ENCODE measurements at regions not wholly inside any gene's neighbourhood (a gene's known extent, or its start where the extent isn't known, plus 50 kb on each side); places are given as distances from the start of the nearest gene placed in this dataset.

GRCh38 chr6:18676548-18676947, 289.4 kb downstream of the RNF144B start:
- ATAC-seq: no peak
- Mint-ChIP-seq H3K4me1 (no peaks in the 10 kb centered on the region), H3K27me3 (no peaks in the 10 kb centered on the region), H3K9me3 (peaks cover 8% of the 10 kb centered on the region), H3K36me3 (no peaks in the 10 kb centered on the region), H3K4me3 (no peak overlapping the region), H3K27ac (no peak overlapping the region)

- Mint-ChIP-seq H3K4me1 (no peaks in the 10 kb centered on the region), H3K27me3 (no peaks in the 10 kb centered on the region), H3K4me3 (no peak overlapping the region), H3K27ac (no peak overlapping the region), H3K36me3 (no peaks in the 10 kb centered on the region), H3K9me3 (peaks cover 8% of the 10 kb centered on the region)
- no peak for ATAC-seq
Measured at GRCh38 chr6:18680842-18681241, 293.7 kb downstream of the RNF144B start.

- ATAC-seq: no peak
- Mint-ChIP-seq H3K27ac (no peak overlapping the region), H3K36me3 (no peaks in the 10 kb centered on the region), H3K4me3 (no peak overlapping the region), H3K27me3 (no peaks in the 10 kb centered on the region), H3K4me1 (no peaks in the 10 kb centered on the region), H3K9me3 (peaks cover 8% of the 10 kb centered on the region)
Measured at GRCh38 chr6:18681832-18682503, 294.8 kb downstream of the RNF144B start.

- Mint-ChIP-seq H3K27ac (no peak overlapping the region), H3K4me3 (no peak overlapping the region), H3K36me3 (no peaks in the 10 kb centered on the region), H3K9me3 (peaks cover 2% of the 10 kb centered on the region), H3K27me3 (no peaks in the 10 kb centered on the region), H3K4me1 (no peaks in the 10 kb centered on the region)
- no peak for ATAC-seq
Measured at GRCh38 chr6:18684343-18684742, 297.2 kb downstream of the RNF144B start.

GRCh38 chr6:18692929-18693685, 306.0 kb downstream of the RNF144B start:
- Mint-ChIP-seq H3K27me3 (no peaks in the 10 kb centered on the region), H3K4me1 (no peaks in the 10 kb centered on the region), H3K9me3 (no peaks in the 10 kb centered on the region), H3K36me3 (no peaks in the 10 kb centered on the region), H3K27ac (no peak overlapping the region), H3K4me3 (no peak overlapping the region)
- no peak for ATAC-seq

GRCh38 chr6:18693881-18694280, 306.7 kb downstream of the RNF144B start:
- Mint-ChIP-seq H3K4me1 (no peaks in the 10 kb centered on the region), H3K4me3 (no peak overlapping the region), H3K27me3 (no peaks in the 10 kb centered on the region), H3K9me3 (no peaks in the 10 kb centered on the region), H3K36me3 (no peaks in the 10 kb centered on the region), H3K27ac (no peak overlapping the region)
- no peak for ATAC-seq

- Mint-ChIP-seq H3K4me3 (no peak overlapping the region), H3K4me1 (no peaks in the 10 kb centered on the region), H3K27me3 (no peaks in the 10 kb centered on the region), H3K27ac (no peak overlapping the region), H3K36me3 (no peaks in the 10 kb centered on the region), H3K9me3 (peaks cover 9% of the 10 kb centered on the region)
- no peak for ATAC-seq
Measured at GRCh38 chr6:18703546-18703945, 316.4 kb downstream of the RNF144B start.

- Mint-ChIP-seq H3K27ac (no peak overlapping the region), H3K4me1 (no peaks in the 10 kb centered on the region), H3K36me3 (no peaks in the 10 kb centered on the region), H3K9me3 (peaks cover 12% of the 10 kb centered on the region), H3K27me3 (no peaks in the 10 kb centered on the region), H3K4me3 (no peak overlapping the region)
- no peak for ATAC-seq
Measured at GRCh38 chr6:18707714-18708439, 320.7 kb downstream of the RNF144B start.

- H3K9me3 Mint-ChIP-seq: peaks cover 10% of the 10 kb centered on the region
- no peak overlapping the region for H3K4me3 Mint-ChIP-seq
- no peaks in the 10 kb centered on the region for H3K36me3 Mint-ChIP-seq
- no peak for ATAC-seq
- H3K4me1 Mint-ChIP-seq: no peaks in the 10 kb centered on the region
- H3K27ac Mint-ChIP-seq: no peak overlapping the region
- H3K27me3 Mint-ChIP-seq: no peaks in the 10 kb centered on the region
Measured at GRCh38 chr6:18712595-18712994, 325.4 kb downstream of the RNF144B start.

- no peak overlapping the region for H3K27ac Mint-ChIP-seq
- H3K4me1 Mint-ChIP-seq: no peaks in the 10 kb centered on the region
- ATAC-seq: no peak
- no peak overlapping the region for H3K4me3 Mint-ChIP-seq
- H3K27me3 Mint-ChIP-seq: no peaks in the 10 kb centered on the region
- no peaks in the 10 kb centered on the region for H3K36me3 Mint-ChIP-seq
- H3K9me3 Mint-ChIP-seq: peaks cover 2% of the 10 kb centered on the region
Measured at GRCh38 chr6:18720075-18720474, 332.9 kb downstream of the RNF144B start.

GRCh38 chr6:18724056-18724455, 336.9 kb downstream of the RNF144B start:
- ATAC-seq: no peak
- Mint-ChIP-seq H3K27me3 (no peaks in the 10 kb centered on the region), H3K36me3 (no peaks in the 10 kb centered on the region)

GRCh38 chr6:18725449-18725848, 338.3 kb downstream of the RNF144B start:
- Mint-ChIP-seq H3K36me3 (no peaks in the 10 kb centered on the region), H3K4me3 (no peak overlapping the region), H3K27ac (no peak overlapping the region), H3K9me3 (peaks cover 2% of the 10 kb centered on the region), H3K27me3 (no peaks in the 10 kb centered on the region), H3K4me1 (no peaks in the 10 kb centered on the region)
- no peak for ATAC-seq

More at GRCh38 chr6:18724056-18724455, 336.9 kb downstream of the RNF144B start:
- Mint-ChIP-seq H3K4me3 (no peak overlapping the region), H3K9me3 (peaks cover 2% of the 10 kb centered on the region), H3K27ac (no peak overlapping the region), H3K4me1 (no peaks in the 10 kb centered on the region)

GRCh38 chr6:18733921-18734550, 346.9 kb downstream of the RNF144B start:
- Mint-ChIP-seq H3K36me3 (no peaks in the 10 kb centered on the region), H3K27me3 (peaks cover 9% of the 10 kb centered on the region), H3K27ac (no peak overlapping the region), H3K4me1 (no peaks in the 10 kb centered on the region), H3K9me3 (peaks cover 9% of the 10 kb centered on the region), H3K4me3 (no peak overlapping the region)
- ATAC-seq: no peak

GRCh38 chr6:18741741-18742140, 354.6 kb downstream of the RNF144B start:
- Mint-ChIP-seq H3K4me1 (no peaks in the 10 kb centered on the region), H3K9me3 (peaks cover 2% of the 10 kb centered on the region), H3K36me3 (no peaks in the 10 kb centered on the region), H3K4me3 (no peak overlapping the region), H3K27me3 (peaks cover 3% of the 10 kb centered on the region), H3K27ac (no peak overlapping the region)
- no peak for ATAC-seq

- no peaks in the 10 kb centered on the region for H3K36me3 Mint-ChIP-seq
- no peaks in the 10 kb centered on the region for H3K4me1 Mint-ChIP-seq
- H3K27me3 Mint-ChIP-seq: no peaks in the 10 kb centered on the region
- no peak for ATAC-seq
- H3K9me3 Mint-ChIP-seq: peaks cover 2% of the 10 kb centered on the region
- no peak overlapping the region for H3K27ac Mint-ChIP-seq
- no peak overlapping the region for H3K4me3 Mint-ChIP-seq
Measured at GRCh38 chr6:18742406-18742805, 355.3 kb downstream of the RNF144B start.

Data from stimulated activated memory B cell treated with anti-CD40 and anti-IgM and Interleukin-4, amounts not matched to agents 10 μg/mL and 1 μg/mL and 100 μg/mL, for 72 hours (primary cell).